ENCODE measurements at regions not wholly inside any gene's neighbourhood (a gene's known extent, or its start where the extent isn't known, plus 50 kb on each side); places are given as distances from the start of the nearest gene placed in this dataset.

DNA sequence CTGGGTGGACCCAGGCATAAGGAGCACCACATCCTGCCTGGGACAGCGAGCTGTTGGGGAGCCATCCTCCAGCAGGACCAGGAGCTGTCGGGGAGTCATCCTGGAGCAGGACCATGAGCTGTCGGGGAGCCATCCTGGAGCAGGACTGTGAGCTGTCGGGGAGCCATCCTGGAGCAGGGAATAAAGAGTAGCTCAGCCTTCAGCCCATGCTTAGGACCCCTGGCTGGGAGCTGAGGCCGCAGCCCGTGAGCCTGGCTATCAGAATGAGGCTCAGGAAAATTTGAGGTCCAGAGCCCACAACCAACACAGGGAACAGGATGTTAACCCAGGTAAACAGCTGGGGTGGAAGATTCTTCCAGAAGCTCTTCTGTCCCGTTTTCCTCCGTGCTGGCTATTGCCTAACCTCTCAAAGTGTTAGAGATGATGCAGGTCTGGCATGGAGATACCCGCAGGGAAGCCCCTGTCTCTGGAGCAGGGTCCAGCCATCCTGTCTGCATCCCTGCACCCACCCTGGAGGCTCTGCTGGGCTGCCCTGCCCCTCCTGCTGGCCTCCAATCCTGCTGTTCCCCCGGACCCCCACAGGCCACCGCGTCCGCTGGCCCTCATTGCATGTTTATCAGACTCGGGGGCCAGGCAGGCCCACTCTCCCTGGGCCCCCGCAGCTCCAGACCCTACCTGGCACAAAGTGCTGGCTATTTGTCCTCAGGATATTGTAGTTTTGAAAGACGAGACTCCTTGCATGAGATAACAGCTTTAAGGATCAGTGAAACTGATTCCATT is 243.5 kb upstream of the MYT1L start:
- no peak for DNase-seq

DNA sequence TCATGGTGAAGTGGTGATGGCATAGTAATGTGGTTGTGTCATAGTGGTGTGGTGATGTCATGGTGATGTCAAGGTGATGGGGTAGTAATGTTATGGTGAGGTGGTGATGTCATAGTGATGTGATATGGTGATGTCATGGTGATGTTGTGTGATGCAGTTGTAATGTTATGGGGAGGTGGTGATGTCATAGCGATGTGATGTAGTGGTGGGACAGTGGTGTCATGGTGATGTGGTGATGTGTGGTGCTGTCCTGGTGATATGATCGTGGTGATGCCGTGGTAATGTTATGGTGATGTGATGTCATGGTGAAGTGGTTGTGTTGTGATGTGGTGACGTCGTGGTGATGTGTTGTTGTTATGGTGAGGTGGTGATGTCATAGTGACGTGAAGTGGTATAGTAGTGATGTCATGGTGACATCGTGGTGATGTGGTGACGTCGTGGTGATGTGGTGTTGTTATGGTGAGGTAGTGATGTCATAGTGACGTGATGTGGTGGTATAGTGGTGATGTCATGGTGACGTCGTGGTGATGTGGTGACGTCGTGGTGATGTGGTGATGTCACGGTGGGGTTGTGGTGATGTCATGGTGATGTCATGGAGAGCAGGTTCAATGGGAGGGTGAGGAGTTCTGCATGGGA is 242.7 kb upstream of the MYT1L start:
- no peak for DNase-seq

DNA sequence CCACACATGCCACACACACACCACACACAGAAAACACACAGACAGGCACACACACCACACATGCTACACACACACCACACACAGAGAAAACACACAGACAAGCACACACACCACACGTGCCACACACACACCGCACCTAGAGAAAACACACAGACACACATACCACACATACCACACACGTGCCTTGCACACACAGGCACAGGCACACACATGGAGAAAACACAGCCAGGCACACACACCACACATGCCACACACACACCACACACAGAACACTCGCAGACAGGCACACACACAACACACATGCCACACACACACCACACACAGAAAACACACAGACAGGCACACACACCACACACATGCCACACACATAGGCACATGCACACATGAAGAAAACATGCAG is 242.1 kb upstream of the MYT1L start:
- no peak for DNase-seq

DNA sequence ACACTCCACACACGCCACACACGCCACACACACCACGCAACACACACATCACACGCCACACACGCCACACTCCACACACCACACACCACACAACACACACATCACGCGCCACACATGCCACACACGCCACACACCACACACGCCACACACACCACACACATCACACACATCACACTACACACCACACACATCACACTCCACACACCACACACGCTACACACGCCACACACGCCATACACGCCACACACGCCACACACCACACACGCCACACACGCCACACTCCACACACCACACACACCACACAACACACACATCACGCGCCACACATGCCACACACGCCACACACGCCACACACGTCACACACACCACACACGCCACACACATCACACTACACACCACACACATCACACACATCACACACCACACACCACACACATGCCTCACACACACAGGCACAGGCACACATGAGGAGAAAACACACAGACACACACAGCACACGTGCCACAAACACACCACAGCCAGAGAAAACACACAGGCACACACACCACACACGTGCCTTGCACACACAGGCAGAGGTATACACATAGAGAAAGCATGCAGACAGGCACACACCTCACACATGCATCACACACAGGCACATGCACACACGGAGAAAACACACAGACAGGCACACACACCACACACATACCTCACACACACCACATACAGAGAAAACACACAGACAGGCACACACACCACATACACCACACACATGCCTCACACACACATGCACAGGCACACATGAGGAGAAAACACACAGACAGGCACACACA is 241.5 kb upstream of the MYT1L start:
- DNase-seq, result no peak

GRCh38 chr2:2571301-2572150 is 240.5 kb upstream of the MYT1L start:
- no peak for DNase-seq

- DNase-seq, result no peak
These were observed 239.8 kb upstream of the MYT1L start for GRCh38 chr2:2570871-2571270.

DNA sequence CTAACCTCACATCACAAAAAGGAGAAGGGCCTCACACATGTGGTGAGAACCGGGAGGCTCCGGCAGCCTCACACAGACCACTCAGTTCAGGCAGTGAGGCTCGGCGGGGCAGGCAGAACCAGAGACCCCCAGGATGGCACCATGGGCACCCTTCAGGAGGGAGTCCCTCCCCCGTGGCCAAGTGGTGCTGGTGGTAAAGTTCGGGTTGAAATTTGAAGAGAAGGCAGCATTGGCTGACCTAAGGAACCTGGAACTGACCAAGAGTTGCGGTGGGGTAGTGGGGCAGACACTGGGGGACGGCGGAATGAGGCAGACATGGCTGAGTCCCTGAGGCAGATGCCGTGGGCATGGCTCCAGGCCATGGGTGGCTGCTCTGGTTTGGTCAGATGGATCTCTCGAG is 239.3 kb upstream of the MYT1L start:
- DNase-seq, result no peak

DNA sequence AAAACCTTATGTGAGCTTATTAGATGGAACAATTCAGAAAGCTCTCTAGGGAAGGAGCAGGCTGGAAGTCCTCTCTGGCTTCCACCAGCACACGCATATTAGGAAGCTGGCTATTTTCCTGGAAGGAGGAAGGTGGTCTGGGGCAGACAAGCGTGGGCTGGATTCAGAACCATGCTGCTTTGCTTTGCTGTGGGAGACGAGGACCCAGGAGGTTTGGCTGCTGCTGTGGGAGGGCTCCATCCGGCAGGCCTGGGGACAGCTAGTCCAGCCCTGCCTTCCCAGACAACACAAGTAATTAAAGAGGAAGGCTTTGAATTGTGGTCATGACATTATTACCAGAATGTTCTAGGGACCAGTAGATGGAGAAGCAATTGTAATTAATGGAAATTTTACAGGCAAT is 238.8 kb upstream of the MYT1L start:
- DNase-seq, result no peak

GRCh38 chr2:2569306-2569705 is 238.2 kb upstream of the MYT1L start:
- DNase-seq, result no peak

DNA sequence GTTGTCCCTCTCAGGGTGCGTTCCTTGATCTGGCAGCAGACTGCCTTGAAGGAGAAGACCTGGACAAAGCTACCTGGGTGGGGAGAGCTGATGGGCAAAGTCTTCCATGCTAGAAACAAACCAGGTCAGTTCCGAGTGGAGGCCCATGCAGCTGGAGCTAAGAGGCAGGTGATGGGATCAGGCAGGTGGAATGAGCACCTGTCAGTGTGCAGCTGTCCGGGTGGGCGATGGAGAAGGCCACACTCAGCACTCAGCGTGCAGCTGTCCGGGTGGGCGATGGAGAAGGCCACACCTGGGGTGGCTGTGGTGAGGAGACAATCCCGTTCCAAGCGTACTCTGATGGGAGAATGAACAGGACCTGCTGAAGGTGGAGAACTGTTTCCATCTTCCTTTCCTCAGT is 237.3 kb upstream of the MYT1L start:
- DNase-seq, result no peak

DNA sequence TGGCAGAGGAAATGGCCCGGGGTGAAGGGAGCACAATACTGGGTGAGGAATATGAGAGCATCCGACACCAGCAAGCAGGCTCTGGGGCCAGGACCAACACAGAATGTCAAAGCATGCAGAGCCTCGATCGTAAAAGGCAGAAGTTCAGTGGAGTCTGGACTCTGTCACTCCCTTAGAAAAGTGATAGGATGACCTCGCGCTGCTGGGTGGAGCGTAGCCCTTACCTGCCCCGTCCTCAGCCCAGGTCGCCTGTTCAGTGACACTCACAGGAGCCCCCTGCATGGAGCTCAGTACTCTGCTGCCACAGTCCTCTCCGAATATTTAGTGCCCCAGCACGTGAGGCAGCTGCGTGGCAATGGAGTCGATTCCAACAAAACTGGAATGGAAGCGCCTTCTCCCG is 236.7 kb upstream of the MYT1L start:
- DNase-seq, result no peak

- no peak for DNase-seq
These were observed 235.6 kb upstream of the MYT1L start for GRCh38 chr2:2566396-2567323.

GRCh38 chr2:2565671-2566070 is 234.6 kb upstream of the MYT1L start:
- DNase-seq, result no peak

DNA sequence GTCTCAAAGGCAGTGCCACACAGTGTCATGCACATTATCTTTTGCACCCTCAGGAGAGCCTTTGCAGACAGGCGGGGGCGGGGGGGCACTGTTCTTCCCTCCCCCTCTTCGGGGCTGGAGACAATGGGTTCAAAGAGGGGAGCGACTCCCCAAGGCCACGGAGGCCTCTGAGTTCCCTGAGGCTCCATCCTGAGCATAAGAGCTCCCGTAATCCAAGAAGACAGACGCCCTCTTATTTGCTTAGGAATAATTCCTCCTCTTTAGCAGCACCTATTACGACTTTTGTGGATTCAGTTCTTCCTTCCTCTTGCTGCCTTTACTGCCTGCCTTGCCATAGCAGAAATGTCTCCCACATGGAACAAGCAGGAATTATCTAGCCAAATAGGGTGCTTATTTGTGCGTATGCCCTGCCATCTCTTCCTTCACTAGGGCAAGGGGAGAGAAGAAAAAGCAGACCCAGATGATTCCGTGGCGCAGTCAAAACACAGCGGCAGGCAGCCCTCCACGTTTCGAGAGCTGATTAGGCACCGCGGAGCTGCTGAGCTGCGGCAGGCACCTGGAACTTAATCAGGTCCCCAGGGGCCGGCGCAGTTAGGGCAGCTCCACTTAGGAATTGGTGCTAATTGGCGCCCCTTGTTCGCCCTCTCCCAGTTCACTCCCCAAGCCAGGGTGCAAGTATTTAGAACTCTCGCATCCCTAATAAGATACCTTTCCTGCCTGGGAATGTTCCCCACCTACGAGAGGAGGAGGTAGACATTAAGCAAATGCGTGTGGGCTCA is 233.4 kb upstream of the MYT1L start:
- no peak for DNase-seq

DNA sequence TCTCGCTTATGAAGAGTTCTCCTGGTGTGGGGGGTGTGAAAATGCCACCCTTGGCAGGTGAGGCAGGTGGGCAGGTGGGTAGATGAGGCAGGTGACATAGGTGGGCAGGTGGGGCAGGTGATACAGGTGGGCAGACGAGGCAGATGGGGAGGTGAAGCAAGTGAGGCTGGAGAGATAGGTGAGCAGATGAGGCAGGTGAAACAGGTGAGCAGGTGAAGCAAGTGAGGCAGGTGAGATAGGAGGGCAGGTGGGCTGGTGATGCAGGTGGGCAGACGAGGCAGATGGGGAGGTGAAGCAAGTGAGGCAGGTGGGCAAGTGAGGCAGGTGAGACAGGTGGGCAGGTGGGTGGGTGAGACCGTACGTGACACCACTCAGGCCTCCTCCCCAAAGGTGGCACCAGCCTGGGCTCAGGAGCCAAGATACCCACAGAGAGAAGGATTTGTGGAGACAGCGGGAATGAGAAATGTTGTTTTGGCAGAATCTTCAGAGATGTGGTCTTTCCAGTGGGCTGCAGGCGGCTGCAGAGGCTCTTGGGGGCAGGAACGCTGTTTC is 232.3 kb upstream of the MYT1L start:
- no peak for DNase-seq

DNA sequence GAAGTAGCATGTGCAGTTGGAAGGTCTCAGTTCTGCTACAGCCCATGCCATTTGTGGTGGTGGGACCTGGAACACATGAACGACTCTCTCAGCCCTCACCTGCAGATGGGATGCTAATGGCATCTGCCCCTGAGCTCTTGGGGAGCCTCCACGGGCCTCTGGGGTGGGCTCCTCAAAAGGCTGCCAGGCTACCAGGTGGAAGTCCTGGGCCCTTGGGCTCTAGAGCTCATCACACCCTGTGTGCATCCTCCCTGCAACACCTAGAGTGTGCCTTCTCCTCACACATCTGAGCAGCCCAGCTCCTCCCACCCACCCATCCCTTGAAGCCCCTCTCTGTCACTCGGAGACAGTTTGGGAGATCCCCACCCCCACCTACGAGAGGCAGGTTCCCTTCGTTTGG is 231.8 kb upstream of the MYT1L start:
- DNase-seq, result no peak

DNA sequence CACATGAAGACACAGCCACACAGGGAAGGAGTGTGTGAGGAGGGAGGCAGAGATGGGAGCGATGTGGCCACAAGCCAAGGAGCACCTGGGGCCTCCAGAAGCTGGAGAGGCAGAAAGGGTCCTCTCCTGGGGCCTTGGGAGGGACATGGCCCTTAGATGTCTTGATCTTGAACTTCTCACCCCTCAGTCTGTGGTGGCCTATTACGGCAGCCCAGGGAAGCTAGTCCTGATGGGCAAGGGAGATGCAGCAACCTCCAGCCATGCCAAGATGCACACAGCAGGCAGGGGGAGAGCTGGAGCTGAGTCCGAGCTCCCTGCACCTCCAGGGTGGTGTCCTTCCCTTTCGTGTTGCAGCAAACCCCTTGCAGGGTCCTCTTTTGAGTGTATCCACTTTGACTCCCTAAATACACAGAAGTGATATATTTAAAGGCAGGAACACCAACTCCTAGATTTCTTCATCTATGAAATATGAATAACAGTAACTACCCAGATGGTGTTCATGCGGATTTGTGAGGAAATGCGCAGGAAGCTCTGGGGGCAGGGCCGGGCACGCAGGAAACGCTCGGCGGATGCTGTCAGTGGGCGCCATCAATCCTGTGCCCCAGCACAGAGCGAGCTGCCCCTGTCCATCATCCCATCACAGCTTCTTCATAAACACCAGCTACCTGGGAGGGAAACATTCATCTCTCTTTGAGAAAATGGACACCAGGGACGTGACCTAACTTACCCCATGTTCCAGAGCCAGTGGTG is 230.4 kb upstream of the MYT1L start:
- DNase-seq, result no peak

DNA sequence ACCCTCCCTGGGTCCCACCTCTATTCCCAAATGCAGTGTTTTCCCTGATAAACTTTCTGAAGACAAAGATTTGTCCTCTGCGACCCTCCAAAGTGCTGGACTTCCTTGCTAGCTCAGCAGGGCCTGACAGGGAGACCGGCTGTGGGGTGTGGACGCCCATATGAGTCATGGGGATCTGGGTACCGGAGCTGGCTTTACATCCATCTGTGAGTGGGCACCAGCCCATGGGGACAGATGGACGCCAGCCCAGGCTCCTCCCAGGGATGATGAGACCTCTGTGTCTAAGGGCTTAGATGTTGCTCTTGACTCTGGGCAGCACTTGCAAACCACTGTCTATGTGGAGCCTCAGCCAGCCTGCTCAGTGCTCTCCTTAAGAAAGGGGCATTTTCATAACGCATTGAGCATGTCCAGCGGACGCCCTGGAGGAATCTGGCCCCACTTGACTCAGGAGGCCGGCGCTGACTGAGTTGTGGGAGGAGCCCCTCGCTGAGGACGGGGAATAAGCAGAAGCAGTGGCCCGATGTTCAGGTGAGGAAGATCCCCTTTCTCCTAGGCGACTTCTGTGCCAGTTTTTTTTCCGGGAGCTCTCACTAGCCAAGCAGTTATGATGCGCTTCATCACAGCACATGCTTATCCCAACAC is 229.4 kb upstream of the MYT1L start:
- no peak for DNase-seq

DNA sequence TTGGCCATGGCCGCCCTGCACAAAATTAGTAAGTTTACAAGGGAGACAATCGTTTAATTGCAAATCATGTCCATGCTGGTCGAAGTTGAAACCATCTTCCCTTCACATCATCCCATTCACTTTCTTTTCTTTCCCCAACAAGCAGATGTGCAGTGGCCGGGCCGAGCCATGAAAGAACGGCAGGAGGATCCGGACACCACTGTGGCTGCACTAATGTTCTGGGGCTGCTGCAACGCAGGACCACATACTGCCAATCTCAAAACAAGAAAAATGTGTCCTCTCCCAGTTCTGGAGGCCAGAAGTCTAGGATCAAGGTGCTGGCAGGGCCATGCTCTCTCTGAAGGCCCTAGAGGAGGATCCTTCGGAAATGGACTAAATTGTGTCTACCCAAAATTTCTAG is 227.4 kb upstream of the MYT1L start:
- no peak for DNase-seq
